ENCODE measurements at regions not wholly inside any gene's neighbourhood (a gene's known extent, or its start where the extent isn't known, plus 50 kb on each side); places are given as distances from the start of the nearest gene placed in this dataset.

DNA sequence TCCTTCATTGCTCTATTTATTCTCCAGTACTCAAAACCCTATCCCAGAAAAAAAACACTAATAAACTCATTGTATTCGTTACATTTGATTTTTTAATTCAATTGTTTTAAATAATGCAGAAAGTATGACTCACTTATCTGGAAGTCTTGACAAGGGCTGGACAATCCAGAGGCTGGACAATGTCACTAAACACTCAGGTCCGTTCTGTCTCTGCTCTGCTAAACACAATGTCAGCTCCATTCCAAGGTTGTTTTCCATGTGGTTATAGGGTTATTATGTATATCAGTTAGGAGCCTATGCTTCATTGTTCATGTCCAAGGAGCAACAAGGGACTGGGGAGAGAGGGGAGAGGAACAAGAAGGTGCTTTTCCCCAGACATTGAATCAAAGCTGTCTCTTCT, 125.5 kb downstream of the IRS1 start:
- TF ChIP-seq EZH2 (IDR thresholded peaks at IDR 0.05; ENCODE audit: low read length, missing control alignments), result no peak
- TF ChIP-seq, protein P1, sequence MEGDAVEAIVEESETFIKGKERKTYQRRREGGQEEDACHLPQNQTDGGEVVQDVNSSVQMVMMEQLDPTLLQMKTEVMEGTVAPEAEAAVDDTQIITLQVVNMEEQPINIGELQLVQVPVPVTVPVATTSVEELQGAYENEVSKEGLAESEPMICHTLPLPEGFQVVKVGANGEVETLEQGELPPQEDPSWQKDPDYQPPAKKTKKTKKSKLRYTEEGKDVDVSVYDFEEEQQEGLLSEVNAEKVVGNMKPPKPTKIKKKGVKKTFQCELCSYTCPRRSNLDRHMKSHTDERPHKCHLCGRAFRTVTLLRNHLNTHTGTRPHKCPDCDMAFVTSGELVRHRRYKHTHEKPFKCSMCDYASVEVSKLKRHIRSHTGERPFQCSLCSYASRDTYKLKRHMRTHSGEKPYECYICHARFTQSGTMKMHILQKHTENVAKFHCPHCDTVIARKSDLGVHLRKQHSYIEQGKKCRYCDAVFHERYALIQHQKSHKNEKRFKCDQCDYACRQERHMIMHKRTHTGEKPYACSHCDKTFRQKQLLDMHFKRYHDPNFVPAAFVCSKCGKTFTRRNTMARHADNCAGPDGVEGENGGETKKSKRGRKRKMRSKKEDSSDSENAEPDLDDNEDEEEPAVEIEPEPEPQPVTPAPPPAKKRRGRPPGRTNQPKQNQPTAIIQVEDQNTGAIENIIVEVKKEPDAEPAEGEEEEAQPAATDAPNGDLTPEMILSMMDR (conservative IDR thresholded peaks at IDR 0.05 in 1 of 2, IDR thresholded peaks at IDR 0.05 in 1 of 2; ENCODE audit: low read depth in 1 of 2, low read length in 2 of 2), result no peak
